GM21717 (cell line): ENCODE measurements at regions not wholly inside any gene's neighbourhood (a gene's known extent, or its start where the extent isn't known, plus 50 kb on each side); places are given as distances from the start of the nearest gene placed in this dataset.

Experiments used
- ATAC-seq: cut with Tn5 transposase; IDR thresholded peaks from one replicate; pipeline ENCODE4 v1.9.1; 2021; ENCODE audit warnings: mild to moderate bottlenecking, moderate library complexity; ENCODE audit not compliant: unreplicated experiment

GRCh38 chr2:51649366-51649765, 617.4 kb upstream of the NRXN1 start:
- ATAC-seq, result no peak

GRCh38 chr2:51638811-51639210, 606.9 kb upstream of the NRXN1 start:
- no peak for ATAC-seq

- no peak for ATAC-seq
Measured at GRCh38 chr2:51633073-51633472, 601.1 kb upstream of the NRXN1 start.

- ATAC-seq, result no peak
Measured at GRCh38 chr2:51629406-51629805, 597.5 kb upstream of the NRXN1 start.

- ATAC-seq, result no peak
Measured at GRCh38 chr2:51628917-51629316, 597.0 kb upstream of the NRXN1 start.

GRCh38 chr2:51624995-51625394, 593.1 kb upstream of the NRXN1 start:
- no peak for ATAC-seq

- no peak for ATAC-seq
Measured at GRCh38 chr2:51620796-51621195, 588.9 kb upstream of the NRXN1 start.

GRCh38 chr2:51619961-51620360, 588.0 kb upstream of the NRXN1 start:
- no peak for ATAC-seq

GRCh38 chr2:51612387-51612786, 580.5 kb upstream of the NRXN1 start:
- ATAC-seq, result no peak

GRCh38 chr2:51601706-51602105, 569.8 kb upstream of the NRXN1 start:
- no peak for ATAC-seq

- no peak for ATAC-seq
Measured at GRCh38 chr2:51597086-51597485, 565.2 kb upstream of the NRXN1 start.

- no peak for ATAC-seq
Measured at GRCh38 chr2:51595836-51596235, 563.9 kb upstream of the NRXN1 start.

GRCh38 chr2:51581636-51582267, 549.8 kb upstream of the NRXN1 start:
- ATAC-seq, result no peak

- no peak for ATAC-seq
Measured at GRCh38 chr2:51579412-51579811, 547.5 kb upstream of the NRXN1 start.

GRCh38 chr2:51575181-51575580, 543.2 kb upstream of the NRXN1 start:
- no peak for ATAC-seq

- no peak for ATAC-seq
Measured at GRCh38 chr2:51559026-51559425, 527.1 kb upstream of the NRXN1 start.

GRCh38 chr2:51553476-51553875, 521.5 kb upstream of the NRXN1 start:
- no peak for ATAC-seq

GRCh38 chr2:51535763-51536162, 503.8 kb upstream of the NRXN1 start:
- no peak for ATAC-seq

- no peak for ATAC-seq
Measured at GRCh38 chr2:51534166-51534565, 502.2 kb upstream of the NRXN1 start.

- no peak for ATAC-seq
Measured at GRCh38 chr2:51528156-51528555, 496.2 kb upstream of the NRXN1 start.

GRCh38 chr2:51526766-51527165, 494.8 kb upstream of the NRXN1 start:
- ATAC-seq, result no peak

- no peak for ATAC-seq
Measured at GRCh38 chr2:51516667-51517066, 484.7 kb upstream of the NRXN1 start.

GRCh38 chr2:51511002-51511401, 479.1 kb upstream of the NRXN1 start:
- ATAC-seq, result peak; percentile 70
